Gastrocnemius medialis (tissue), 4 donors: ENCODE measurements at regions not wholly inside any gene's neighbourhood (a gene's known extent, or its start where the extent isn't known, plus 50 kb on each side); places are given as distances from the start of the nearest gene placed in this dataset.

Experiments used
- CTCF ChIP-seq, 5 experiments: fragments of 450-650 bp in 3 of 5; fragments of 200-600 bp in 2 of 5; sonication (generic) in 2 of 5; IDR thresholded peaks in 4 of 5; conservative IDR thresholded peaks in 1 of 5; 1 replicate in 4 of 5; 2 replicates in 1 of 5; pipeline ENCODE4 v1.5.1; 2016 to 2019; ENCODE audit warnings: antibody characterized with exemption in 5 of 5, mild to moderate bottlenecking in 3 of 5, moderate library complexity in 3 of 5
- POLR2A ChIP-seq, 2 donors: fragments of 450-650 bp; IDR thresholded peaks; one replicate each; pipeline ENCODE4 v1.6.1; 2017; ENCODE audit warnings: antibody characterized with exemption in 2 of 2, mild to moderate bottlenecking in 2 of 2, moderate library complexity in 2 of 2

GRCh38 chr3:24601066-24601939 lies 106.7 kb upstream of the THRB start:
- TF ChIP-seq CTCF (IDR thresholded peaks at IDR 0.05 in 4 of 5, conservative IDR thresholded peaks at IDR 0.05 in 1 of 5) = no peak
- TF ChIP-seq POLR2A (IDR thresholded peaks at IDR 0.05) = no peak
